ENCODE measurements at regions not wholly inside any gene's neighbourhood (a gene's known extent, or its start where the extent isn't known, plus 50 kb on each side); places are given as distances from the start of the nearest gene placed in this dataset.

DNA sequence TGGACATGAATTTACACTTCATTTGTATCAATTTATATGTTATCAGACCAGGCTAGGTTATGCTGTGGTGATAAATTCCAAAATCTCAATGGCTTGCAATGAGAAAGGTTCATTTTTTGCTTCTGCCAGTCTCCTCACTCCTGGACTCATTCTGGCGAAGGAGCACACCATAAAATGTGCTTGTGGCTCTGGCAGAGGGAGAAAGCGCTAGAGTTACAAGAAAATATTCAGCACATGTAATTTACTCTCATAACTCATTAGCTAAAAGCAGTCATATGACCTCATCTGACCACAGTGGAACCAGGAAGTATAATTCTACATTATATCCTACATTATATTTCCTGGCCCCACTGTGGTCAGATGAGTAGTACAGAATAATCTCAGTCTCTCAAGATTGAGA, 193.8 kb downstream of the BCHE start:
- TF ChIP-seq POLR2A (IDR thresholded peaks at IDR 0.05; ENCODE audit: extremely low read depth, insufficient read length) = no peak
- TF ChIP-seq, protein P1, sequence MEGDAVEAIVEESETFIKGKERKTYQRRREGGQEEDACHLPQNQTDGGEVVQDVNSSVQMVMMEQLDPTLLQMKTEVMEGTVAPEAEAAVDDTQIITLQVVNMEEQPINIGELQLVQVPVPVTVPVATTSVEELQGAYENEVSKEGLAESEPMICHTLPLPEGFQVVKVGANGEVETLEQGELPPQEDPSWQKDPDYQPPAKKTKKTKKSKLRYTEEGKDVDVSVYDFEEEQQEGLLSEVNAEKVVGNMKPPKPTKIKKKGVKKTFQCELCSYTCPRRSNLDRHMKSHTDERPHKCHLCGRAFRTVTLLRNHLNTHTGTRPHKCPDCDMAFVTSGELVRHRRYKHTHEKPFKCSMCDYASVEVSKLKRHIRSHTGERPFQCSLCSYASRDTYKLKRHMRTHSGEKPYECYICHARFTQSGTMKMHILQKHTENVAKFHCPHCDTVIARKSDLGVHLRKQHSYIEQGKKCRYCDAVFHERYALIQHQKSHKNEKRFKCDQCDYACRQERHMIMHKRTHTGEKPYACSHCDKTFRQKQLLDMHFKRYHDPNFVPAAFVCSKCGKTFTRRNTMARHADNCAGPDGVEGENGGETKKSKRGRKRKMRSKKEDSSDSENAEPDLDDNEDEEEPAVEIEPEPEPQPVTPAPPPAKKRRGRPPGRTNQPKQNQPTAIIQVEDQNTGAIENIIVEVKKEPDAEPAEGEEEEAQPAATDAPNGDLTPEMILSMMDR (IDR thresholded peaks at IDR 0.05; ENCODE audit: low read depth, low read length) = no peak
- TF ChIP-seq MYC (IDR thresholded peaks at IDR 0.05; ENCODE audit: low read depth, low read length) = no peak
- TF ChIP-seq, protein P2, sequence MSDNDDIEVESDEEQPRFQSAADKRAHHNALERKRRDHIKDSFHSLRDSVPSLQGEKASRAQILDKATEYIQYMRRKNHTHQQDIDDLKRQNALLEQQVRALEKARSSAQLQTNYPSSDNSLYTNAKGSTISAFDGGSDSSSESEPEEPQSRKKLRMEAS (IDR thresholded peaks at IDR 0.05; ENCODE audit: low read depth, low read length) = no peak
